ENCODE measurements at regions not wholly inside any gene's neighbourhood (a gene's known extent, or its start where the extent isn't known, plus 50 kb on each side); places are given as distances from the start of the nearest gene placed in this dataset.

DNA sequence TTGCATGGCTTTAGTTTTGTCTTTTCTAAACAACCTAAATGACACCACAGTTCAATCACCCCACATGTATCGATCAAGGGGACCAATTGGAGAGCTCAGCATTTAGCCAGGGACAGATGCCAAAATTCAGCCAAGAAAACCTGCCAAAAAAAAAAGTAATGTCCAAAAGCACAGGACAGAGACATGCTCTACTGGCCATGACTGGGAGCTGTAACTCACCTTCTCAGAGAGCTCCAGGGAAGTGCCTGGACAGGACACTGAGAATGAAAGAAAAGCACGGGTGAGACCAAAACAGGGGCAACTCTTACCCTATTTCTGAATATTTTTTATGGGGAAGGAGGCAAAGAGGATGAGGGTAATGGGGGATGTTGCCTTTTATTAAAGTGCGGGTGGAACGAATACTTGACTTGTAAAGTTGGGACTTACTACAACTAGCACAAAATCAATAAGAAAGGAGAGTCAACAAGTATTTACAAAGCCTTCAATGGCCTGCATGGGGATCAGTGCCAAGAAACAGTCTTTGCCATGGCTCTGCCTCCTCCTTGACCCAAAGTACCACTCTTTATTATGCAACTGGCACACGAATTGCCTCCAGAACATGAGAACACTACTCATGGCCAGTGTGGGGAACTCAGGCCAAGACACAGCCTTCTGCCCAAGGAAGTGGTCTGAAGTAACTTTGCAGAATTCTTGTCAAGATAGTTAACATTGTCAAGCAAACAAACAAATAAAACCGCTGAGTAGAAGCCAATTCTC, 72.9 kb upstream of the HK2 start:
- no peak for DNase-seq (ENCODE audit: low spot score)

DNA sequence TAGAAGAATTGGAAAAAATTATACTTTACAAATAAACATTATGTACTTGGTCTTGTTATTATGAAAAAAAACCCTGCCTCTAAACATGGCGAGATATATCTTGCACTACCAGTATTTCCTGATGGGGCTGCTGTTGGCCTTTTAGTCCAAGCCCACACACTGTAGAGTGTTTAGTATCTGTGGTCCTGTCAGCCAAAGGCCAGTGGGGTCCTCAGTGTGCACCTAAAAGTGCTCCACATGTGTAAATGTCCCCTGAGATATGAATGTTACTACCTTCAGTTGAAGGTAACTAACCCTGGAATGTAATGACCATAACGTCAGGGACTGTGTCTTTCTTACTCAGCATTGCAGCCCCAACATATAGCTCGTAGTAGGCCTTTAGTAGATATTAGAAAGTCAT, 71.1 kb upstream of the HK2 start:
- no peak for DNase-seq (ENCODE audit: low spot score)

DNA sequence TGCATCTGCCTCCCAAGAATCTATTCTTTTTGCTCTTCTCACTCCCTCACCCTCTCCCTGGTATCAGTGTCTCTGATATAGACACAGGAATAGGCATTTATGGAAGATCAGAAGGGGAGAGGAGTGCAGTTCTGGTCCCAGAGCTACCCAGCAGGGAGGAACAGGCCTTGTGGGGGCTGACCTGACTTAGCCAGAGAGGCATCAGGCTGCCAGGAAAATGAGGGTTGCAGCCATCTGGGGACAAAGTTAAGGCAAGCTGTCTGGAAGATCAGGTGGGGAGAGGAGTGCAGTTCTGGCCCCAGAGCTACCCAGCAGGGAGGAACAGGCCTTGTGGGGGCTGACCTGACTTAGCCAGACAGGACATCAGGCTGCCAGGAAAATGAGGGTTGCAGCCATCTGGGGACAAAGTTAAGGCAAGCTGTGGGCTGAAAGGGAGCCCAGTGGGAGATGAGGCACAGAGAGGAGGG, 69.9 kb upstream of the HK2 start:
- no peak for DNase-seq (ENCODE audit: low spot score)

GRCh38 chr2:74764429-74765272, 69.3 kb upstream of the HK2 start:
- peak; percentile 4 for DNase-seq (ENCODE audit: low spot score)

DNA sequence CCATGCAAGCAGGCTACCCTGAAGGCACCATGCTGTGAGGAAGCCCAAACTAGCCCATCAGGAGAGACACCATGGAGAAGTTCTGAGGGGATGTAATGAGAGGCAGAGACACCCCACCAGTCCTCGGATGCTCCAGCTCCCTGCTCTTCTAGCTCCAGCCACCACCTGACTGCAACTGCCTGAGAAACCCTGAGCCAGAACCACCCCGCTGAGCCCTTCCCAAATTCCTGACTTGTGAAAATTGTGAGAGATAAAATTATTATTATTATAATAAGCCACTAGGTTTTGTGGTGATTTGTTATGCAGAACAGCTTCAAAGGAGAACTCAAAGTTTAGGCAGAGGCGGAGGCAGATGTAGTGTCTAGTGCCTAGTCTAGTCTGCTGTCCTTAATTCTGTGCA, 67.1 kb upstream of the HK2 start:
- no peak for DNase-seq (ENCODE audit: low spot score)

DNA sequence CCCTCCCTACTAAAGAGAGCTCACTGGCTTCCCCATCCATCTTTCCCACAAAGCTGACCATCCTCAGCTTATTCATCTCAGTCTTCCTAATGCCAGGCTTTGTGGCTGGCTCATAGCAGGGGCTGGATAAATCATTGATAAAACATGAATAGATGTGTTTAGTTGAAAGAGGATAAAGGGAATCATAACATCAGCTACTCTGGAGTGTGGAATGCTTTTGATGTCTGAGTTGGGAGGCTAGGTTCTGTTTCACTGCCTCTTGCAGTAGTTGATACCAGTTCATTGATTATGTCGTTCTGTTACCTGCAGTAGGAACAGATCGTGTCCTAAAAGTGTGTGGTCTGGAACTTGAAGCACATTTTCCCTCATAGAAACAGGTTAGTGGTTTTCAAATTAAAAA, 66.3 kb upstream of the HK2 start:
- no peak for DNase-seq (ENCODE audit: low spot score)

- DNase-seq (ENCODE audit: low spot score): no peak
These were observed 65.5 kb upstream of the HK2 start for GRCh38 chr2:74768401-74768914.

GRCh38 chr2:74772046-74772445, 61.9 kb upstream of the HK2 start:
- DNase-seq (ENCODE audit: low spot score): no peak

GRCh38 chr2:74777161-74777900, 56.6 kb upstream of the HK2 start:
- peak; percentile 4 for DNase-seq (ENCODE audit: low spot score)

- DNase-seq (ENCODE audit: low spot score): no peak
These were observed 55.3 kb upstream of the HK2 start for GRCh38 chr2:74778381-74779264.

- no peak for DNase-seq (ENCODE audit: low spot score)
These were observed 54.7 kb upstream of the HK2 start for GRCh38 chr2:74779265-74779558.

DNA sequence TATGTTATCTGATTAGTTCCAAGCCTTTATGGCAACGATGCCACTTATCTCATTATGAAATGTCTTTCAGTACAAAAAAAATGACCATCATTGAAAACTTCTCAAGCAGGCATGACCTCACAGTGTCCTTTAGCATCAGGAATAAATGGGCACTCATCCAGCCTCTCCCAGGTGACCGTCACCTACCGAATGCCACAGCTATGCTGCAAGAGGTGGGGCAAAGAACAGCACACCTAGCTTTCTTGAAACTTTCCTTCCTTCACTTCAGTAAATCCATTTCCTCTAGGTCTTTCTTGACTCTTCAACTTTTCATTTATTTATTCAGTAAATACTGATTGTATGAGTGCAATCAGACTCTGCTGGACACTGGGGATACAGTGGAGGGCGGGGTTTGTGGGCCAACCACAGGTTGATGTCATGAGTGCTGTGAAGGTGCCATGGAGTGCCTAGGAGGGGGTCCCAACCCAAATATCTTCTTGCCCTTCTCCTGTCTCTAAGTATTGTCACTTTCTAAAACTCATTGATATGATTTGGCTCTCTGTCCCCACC, 54.3 kb upstream of the HK2 start:
- DNase-seq (ENCODE audit: low spot score): no peak
